HL-60 (cell line): ENCODE measurements at regions not wholly inside any gene's neighbourhood (a gene's known extent, or its start where the extent isn't known, plus 50 kb on each side); places are given as distances from the start of the nearest gene placed in this dataset.

Experiments used
- DNase-seq, 2 experiments: peaks; one replicate each; pipeline ENCODE4 v3.0.0-alpha.2; 2010 to 2020; ENCODE audit warnings: low read depth in 1 of 2, low spot score in 1 of 2
- H3K27ac ChIP-seq: fragments of 250-450 bp; sonication (Bioruptor Pico); replicated peaks from 2 replicates; pipeline ENCODE4 v1.5.1; 2020; ENCODE audit warnings: mild to moderate bottlenecking, moderate library complexity
- H3K27me3 ChIP-seq: fragments of 250-450 bp; sonication (Bioruptor Pico); 2 replicates; pipeline ENCODE4 v1.5.1; 2021; ENCODE audit warnings: mild to moderate bottlenecking, moderate library complexity; ENCODE audit not compliant: insufficient read depth, poor library complexity, severe bottlenecking
- H3K4me3 ChIP-seq: replicated peaks from 2 replicates; pipeline ENCODE4 v1.5.1; 2011; ENCODE audit warnings: mild to moderate bottlenecking, control low read depth, low read length; ENCODE audit not compliant: insufficient read depth
- GABPA ChIP-seq: IDR thresholded peaks from 2 replicates; pipeline ENCODE4 v1.6.1; 2012; ENCODE audit warnings: low read depth
- POLR2AphosphoS5 ChIP-seq: IDR thresholded peaks from 2 replicates; pipeline ENCODE4 v1.6.1; 2012; ENCODE audit warnings: low read depth
- SPI1 ChIP-seq: IDR thresholded peaks from 2 replicates; pipeline ENCODE4 v1.6.1; 2012; ENCODE audit warnings: low read depth, mild to moderate bottlenecking, borderline replicate concordance
- TF ChIP-seq, protein P1 (sequence below): IDR thresholded peaks from 2 replicates; pipeline ENCODE4 v1.6.1; 2012; ENCODE audit warnings: low read depth; ENCODE audit not compliant: insufficient replicate concordance
- TF ChIP-seq, protein P2 (sequence below): IDR thresholded peaks from one replicate; pipeline ENCODE4 v1.5.1; 2011; ENCODE audit warnings: low read length, control low read depth, inconsistent platforms; ENCODE audit not compliant: insufficient read depth

DNA sequence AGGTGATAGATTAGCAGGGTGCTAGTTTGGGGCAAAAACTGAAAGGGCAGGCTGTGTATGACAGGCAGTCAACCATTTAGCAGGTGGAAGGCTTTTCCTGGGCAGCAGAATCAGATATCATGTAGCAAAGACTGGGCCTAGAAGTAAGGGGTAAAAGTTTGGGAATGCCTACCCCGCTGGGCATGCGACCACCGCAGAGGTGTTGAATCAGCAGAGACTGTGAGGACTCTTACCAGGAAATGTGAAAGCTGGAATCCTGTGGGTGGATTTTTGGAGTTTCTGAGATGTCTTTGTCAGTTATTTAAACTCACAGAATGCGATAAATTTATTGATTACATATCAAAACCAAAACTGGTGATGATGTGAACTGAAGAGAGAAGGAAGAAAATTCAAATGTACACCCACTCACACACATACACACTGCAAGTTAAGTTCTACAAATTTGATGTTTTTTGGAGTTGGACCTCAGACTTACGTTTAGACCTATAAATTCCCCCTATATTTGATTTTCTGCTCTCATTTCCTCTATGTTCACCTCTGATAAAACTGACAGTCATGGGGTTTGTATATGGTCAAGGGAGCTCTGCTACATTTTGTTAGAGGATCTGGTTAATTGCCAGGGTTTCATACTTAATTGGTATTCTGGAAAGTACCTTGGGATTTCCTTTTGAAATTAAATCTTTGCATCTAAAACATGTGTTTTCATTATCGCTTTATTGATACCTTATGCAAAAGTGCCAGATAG, 333.6 kb downstream of the CSNK1G3 start:
- no peaks in the 10 kb centered on the region for H3K27me3 ChIP-seq
- TF ChIP-seq, protein P1, sequence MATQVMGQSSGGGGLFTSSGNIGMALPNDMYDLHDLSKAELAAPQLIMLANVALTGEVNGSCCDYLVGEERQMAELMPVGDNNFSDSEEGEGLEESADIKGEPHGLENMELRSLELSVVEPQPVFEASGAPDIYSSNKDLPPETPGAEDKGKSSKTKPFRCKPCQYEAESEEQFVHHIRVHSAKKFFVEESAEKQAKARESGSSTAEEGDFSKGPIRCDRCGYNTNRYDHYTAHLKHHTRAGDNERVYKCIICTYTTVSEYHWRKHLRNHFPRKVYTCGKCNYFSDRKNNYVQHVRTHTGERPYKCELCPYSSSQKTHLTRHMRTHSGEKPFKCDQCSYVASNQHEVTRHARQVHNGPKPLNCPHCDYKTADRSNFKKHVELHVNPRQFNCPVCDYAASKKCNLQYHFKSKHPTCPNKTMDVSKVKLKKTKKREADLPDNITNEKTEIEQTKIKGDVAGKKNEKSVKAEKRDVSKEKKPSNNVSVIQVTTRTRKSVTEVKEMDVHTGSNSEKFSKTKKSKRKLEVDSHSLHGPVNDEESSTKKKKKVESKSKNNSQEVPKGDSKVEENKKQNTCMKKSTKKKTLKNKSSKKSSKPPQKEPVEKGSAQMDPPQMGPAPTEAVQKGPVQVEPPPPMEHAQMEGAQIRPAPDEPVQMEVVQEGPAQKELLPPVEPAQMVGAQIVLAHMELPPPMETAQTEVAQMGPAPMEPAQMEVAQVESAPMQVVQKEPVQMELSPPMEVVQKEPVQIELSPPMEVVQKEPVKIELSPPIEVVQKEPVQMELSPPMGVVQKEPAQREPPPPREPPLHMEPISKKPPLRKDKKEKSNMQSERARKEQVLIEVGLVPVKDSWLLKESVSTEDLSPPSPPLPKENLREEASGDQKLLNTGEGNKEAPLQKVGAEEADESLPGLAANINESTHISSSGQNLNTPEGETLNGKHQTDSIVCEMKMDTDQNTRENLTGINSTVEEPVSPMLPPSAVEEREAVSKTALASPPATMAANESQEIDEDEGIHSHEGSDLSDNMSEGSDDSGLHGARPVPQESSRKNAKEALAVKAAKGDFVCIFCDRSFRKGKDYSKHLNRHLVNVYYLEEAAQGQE, result no peak
- TF ChIP-seq, protein P2, sequence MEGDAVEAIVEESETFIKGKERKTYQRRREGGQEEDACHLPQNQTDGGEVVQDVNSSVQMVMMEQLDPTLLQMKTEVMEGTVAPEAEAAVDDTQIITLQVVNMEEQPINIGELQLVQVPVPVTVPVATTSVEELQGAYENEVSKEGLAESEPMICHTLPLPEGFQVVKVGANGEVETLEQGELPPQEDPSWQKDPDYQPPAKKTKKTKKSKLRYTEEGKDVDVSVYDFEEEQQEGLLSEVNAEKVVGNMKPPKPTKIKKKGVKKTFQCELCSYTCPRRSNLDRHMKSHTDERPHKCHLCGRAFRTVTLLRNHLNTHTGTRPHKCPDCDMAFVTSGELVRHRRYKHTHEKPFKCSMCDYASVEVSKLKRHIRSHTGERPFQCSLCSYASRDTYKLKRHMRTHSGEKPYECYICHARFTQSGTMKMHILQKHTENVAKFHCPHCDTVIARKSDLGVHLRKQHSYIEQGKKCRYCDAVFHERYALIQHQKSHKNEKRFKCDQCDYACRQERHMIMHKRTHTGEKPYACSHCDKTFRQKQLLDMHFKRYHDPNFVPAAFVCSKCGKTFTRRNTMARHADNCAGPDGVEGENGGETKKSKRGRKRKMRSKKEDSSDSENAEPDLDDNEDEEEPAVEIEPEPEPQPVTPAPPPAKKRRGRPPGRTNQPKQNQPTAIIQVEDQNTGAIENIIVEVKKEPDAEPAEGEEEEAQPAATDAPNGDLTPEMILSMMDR, result no peak
- TF ChIP-seq POLR2AphosphoS5 (no peak), GABPA (no peak), SPI1 (no peak)
- no peak for DNase-seq
- no peak overlapping the region for H3K27ac ChIP-seq
- no peak overlapping the region for H3K4me3 ChIP-seq

DNA sequence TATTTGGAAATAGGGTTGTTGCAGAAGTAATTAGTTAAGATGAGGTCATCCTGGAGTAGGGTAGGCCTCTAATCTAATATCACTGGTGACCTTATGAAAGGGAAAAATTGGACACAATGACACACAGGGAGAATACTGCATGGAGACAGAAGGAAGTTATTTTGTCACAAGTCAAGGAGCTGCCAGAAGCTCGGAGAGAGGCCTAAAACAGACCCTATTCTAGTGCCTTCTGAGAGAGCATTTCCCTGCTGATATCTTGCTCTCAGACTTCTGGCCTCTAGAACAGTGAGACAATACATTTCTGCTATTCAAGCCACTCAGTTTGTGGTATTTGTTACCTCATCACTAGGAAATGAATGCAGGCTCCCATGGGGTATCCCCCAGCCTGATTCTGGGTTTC, 332.9 kb downstream of the CSNK1G3 start:
- no peak for DNase-seq
- Histone ChIP-seq H3K4me3 (no peak overlapping the region), H3K27ac (no peak overlapping the region), H3K27me3 (no peaks in the 10 kb centered on the region)
- TF ChIP-seq SPI1 (no peak), GABPA (no peak), POLR2AphosphoS5 (no peak)
- TF ChIP-seq, protein P2, result no peak
- TF ChIP-seq, protein P1, result no peak

DNA sequence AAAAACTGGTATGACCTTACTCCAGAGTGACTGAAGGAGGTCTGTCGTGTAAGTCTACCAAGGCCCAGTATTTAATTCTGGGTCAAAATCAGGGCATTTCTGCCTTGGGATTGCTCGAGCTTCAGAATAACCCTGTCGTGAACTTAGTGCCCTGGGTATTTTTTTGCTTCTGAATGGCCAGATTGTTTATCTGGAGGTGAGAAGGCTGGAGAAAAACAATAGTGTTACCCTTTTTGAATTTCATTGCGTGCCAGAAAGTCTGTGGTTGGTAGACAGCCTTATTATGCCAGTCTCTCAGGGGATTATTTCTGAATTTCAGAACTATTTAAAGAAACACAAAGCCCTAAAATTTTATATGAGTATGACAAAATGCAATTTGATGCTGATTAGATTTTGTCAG, 323.4 kb downstream of the CSNK1G3 start:
- H3K27ac ChIP-seq, result no peak overlapping the region
- TF ChIP-seq GABPA (no peak), POLR2AphosphoS5 (no peak), SPI1 (no peak)
- TF ChIP-seq, protein P1, result no peak
- TF ChIP-seq, protein P2, result no peak

More for the DNA sequence above, 323.4 kb downstream of the CSNK1G3 start:
- Histone ChIP-seq H3K27me3 (no peaks in the 10 kb centered on the region), H3K4me3 (no peak overlapping the region)
- no peak for DNase-seq
